Neural cell (in vitro differentiated cells): ENCODE measurements at regions not wholly inside any gene's neighbourhood (a gene's known extent, or its start where the extent isn't known, plus 50 kb on each side); places are given as distances from the start of the nearest gene placed in this dataset.

Source experiments
- H2AFZ ChIP-seq: fragments of 200-600, 300-800 bp; sonication (generic), shearing (Covaris generic); 2 replicates; pipeline ENCODE4 v1.6.0; 2014; ENCODE audit warnings: low read depth, mild to moderate bottlenecking, antibody characterized with exemption, low read length, moderate library complexity
- H3F3A ChIP-seq: fragments of 200-600 bp; shearing (Covaris generic); 2 replicates; pipeline ENCODE4 v1.6.1; 2016; ENCODE audit warnings: mild to moderate bottlenecking, moderate library complexity, mixed read lengths, antibody characterized with exemption, low read length; ENCODE audit not compliant: insufficient read depth, poor library complexity, severe bottlenecking
- H3K27ac ChIP-seq: fragments of 200-600, 300-800 bp; sonication (generic), shearing (Covaris generic); 2 replicates; pipeline ENCODE4 v1.5.1; 2014; ENCODE audit warnings: mild to moderate bottlenecking, low read length, moderate library complexity
- H3K27me3 ChIP-seq: fragments of 300-800, 200-600 bp; sonication (generic), shearing (Covaris generic); 2 replicates; pipeline ENCODE4 v1.6.0; 2014; ENCODE audit warnings: mild to moderate bottlenecking, low read depth, low read length, moderate library complexity; ENCODE audit not compliant: insufficient read depth
- H3K36me3 ChIP-seq: fragments of 300-800, 200-600 bp; sonication (generic), shearing (Covaris generic); 2 replicates; pipeline ENCODE4 v1.5.1; 2014; ENCODE audit warnings: mild to moderate bottlenecking, antibody characterized with exemption, low read length, moderate library complexity; ENCODE audit not compliant: insufficient read depth
- H3K4me2 ChIP-seq: fragments of 300-800, 200-600 bp; sonication (generic), shearing (Covaris generic); 2 replicates; pipeline ENCODE4 v1.6.0; 2014; ENCODE audit warnings: mild to moderate bottlenecking, low read length
- H3K4me3 ChIP-seq: fragments of 300-800, 200-600 bp; sonication (generic), shearing (Covaris generic); 2 replicates; pipeline ENCODE4 v1.5.1; 2014; ENCODE audit warnings: mild to moderate bottlenecking, low read length, moderate library complexity
- H3K79me2 ChIP-seq: fragments of 200-600 bp; shearing (Covaris generic); replicated peaks from 2 replicates; pipeline ENCODE4 v1.6.0; 2014; ENCODE audit warnings: mild to moderate bottlenecking, low read length, moderate library complexity; ENCODE audit not compliant: insufficient read depth
- H3K9ac ChIP-seq: fragments of 300-800, 200-600 bp; sonication (generic), shearing (Covaris generic); 2 replicates; pipeline ENCODE4 v1.6.1; 2016; ENCODE audit warnings: mild to moderate bottlenecking, low read length, mixed read lengths
- H3K9me2 ChIP-seq: fragments of 200-600 bp; shearing (Covaris generic); 2 replicates; pipeline ENCODE4 v1.6.1; 2016; ENCODE audit warnings: mild to moderate bottlenecking, low read length, mixed read lengths; ENCODE audit not compliant: insufficient read depth
- H3K9me3 ChIP-seq: fragments of 200-600, 300-800 bp; sonication (generic), shearing (Covaris generic); 2 replicates; pipeline ENCODE4 v1.6.1; 2016; ENCODE audit warnings: mild to moderate bottlenecking, mixed run types, low read length, moderate library complexity, mixed read lengths
- H4K20me1 ChIP-seq: fragments of 200-600 bp; shearing (Covaris generic); 2 replicates; pipeline ENCODE4 v1.6.1; 2016; ENCODE audit warnings: mild to moderate bottlenecking, mixed run types; ENCODE audit not compliant: insufficient read depth
- CTCF ChIP-seq: fragments of 450-650 bp; IDR thresholded peaks from 2 replicates; pipeline ENCODE4 v1.5.1; 2014; ENCODE audit warnings: antibody characterized with exemption, mild to moderate bottlenecking, moderate library complexity; ENCODE audit not compliant: poor library complexity, severe bottlenecking
- EP300 ChIP-seq: fragments of 450-650 bp; conservative IDR thresholded peaks from 2 replicates; pipeline ENCODE4 v1.6.1; 2014; ENCODE audit warnings: antibody characterized with exemption, mild to moderate bottlenecking, moderate library complexity; ENCODE audit not compliant: poor library complexity, severe bottlenecking
- EZH2 ChIP-seq: fragments of 200-600, 300-800 bp; shearing (Covaris generic), sonication (generic); IDR thresholded peaks from 2 replicates; pipeline ENCODE4 v1.6.1; 2014; ENCODE audit warnings: antibody characterized with exemption, low read length, borderline replicate concordance, mild to moderate bottlenecking; ENCODE audit not compliant: insufficient read depth, poor library complexity, severe bottlenecking
- MXI1 ChIP-seq: fragments of 450-650 bp; conservative IDR thresholded peaks from 2 replicates; pipeline ENCODE4 v1.6.1; 2014; ENCODE audit warnings: antibody characterized with exemption, mild to moderate bottlenecking; ENCODE audit not compliant: poor library complexity, severe bottlenecking
- POLR2AphosphoS5 ChIP-seq: IDR thresholded peaks from 2 replicates; pipeline ENCODE4 v1.6.1; 2012
- RAD21 ChIP-seq: fragments of 450-650 bp; conservative IDR thresholded peaks from 2 replicates; pipeline ENCODE4 v1.6.1; 2014; ENCODE audit warnings: antibody characterized with exemption, mild to moderate bottlenecking, moderate library complexity
- REST ChIP-seq: IDR thresholded peaks from 2 replicates; pipeline ENCODE4 v1.6.1; 2012; ENCODE audit warnings: borderline replicate concordance
- SMC3 ChIP-seq: fragments of 450-650 bp; conservative IDR thresholded peaks from 2 replicates; pipeline ENCODE4 v1.6.1; 2014; ENCODE audit warnings: antibody characterized with exemption, mild to moderate bottlenecking, moderate library complexity; ENCODE audit not compliant: poor library complexity
- TAF1 ChIP-seq: IDR thresholded peaks from 2 replicates; pipeline ENCODE4 v1.6.1; 2012; ENCODE audit warnings: low read depth

GRCh38 chr15:29911705-29912104 lies 89.4 kb upstream of the TJP1 start:
- Histone ChIP-seq H3K79me2 (no peaks in the 10 kb centered on the region), H3K36me3 (no peaks in the 10 kb centered on the region), H3K27ac (no peak overlapping the region), H4K20me1 (no peaks in the 10 kb centered on the region), H3K4me3 (no peak overlapping the region), H3F3A (no peaks in the 10 kb centered on the region), H3K9me3 (no peaks in the 10 kb centered on the region), H3K4me2 (no peak overlapping the region), H3K9me2 (no peaks in the 10 kb centered on the region), H3K9ac (no peak overlapping the region), H3K27me3 (no peaks in the 10 kb centered on the region), H2AFZ (no peak overlapping the region)
- no peak for TF ChIP-seq SMC3
- TF ChIP-seq TAF1, result no peak
- TF ChIP-seq CTCF, result no peak
- TF ChIP-seq EP300, result no peak
- no peak for TF ChIP-seq MXI1
- no peak for TF ChIP-seq EZH2
- TF ChIP-seq POLR2AphosphoS5, result no peak
- no peak for TF ChIP-seq RAD21
- TF ChIP-seq REST, result no peak

- H3K27ac ChIP-seq, result no peak overlapping the region
- no peak overlapping the region for H3K4me2 ChIP-seq
- no peak overlapping the region for H2AFZ ChIP-seq
These were observed 87.8 kb upstream of the TJP1 start for GRCh38 chr15:29910068-29910467.

More at GRCh38 chr15:29910068-29910467, 87.8 kb upstream of the TJP1 start:
- Histone ChIP-seq H4K20me1 (no peaks in the 10 kb centered on the region), H3K9ac (no peak overlapping the region), H3K79me2 (no peaks in the 10 kb centered on the region), H3K27me3 (no peaks in the 10 kb centered on the region), H3K9me2 (no peaks in the 10 kb centered on the region), H3K4me3 (no peak overlapping the region), H3F3A (no peaks in the 10 kb centered on the region), H3K36me3 (no peaks in the 10 kb centered on the region), H3K9me3 (no peaks in the 10 kb centered on the region)
- TF ChIP-seq CTCF (no peak), MXI1 (no peak)
